ENCODE measurements at regions not wholly inside any gene's neighbourhood (a gene's known extent, or its start where the extent isn't known, plus 50 kb on each side); places are given as distances from the start of the nearest gene placed in this dataset.

GRCh38 chr10:69692267-69692666, 62.2 kb downstream of the FAM241B start:
- TF ChIP-seq CTCF (IDR thresholded peaks at IDR 0.05) (no peak), REST (IDR thresholded peaks at IDR 0.05; ENCODE audit: insufficient read depth in 1 of 2, low read depth in 2 of 2, low read length in 1 of 2) (no peak), POLR2AphosphoS5 (IDR thresholded peaks at IDR 0.05; ENCODE audit: low read depth, low read length) (no peak)

Data from Panc1 (cell line).